Hepatocyte (in vitro differentiated cells): ENCODE measurements at regions not wholly inside any gene's neighbourhood (a gene's known extent, or its start where the extent isn't known, plus 50 kb on each side); places are given as distances from the start of the nearest gene placed in this dataset.

Source experiments
- EZH2 ChIP-seq: fragments of 200-600 bp; sonication (generic); IDR thresholded peaks from 2 replicates; pipeline ENCODE4 v1.6.1; 2016; ENCODE audit warnings: antibody characterized with exemption, mild to moderate bottlenecking, borderline replicate concordance
- TF ChIP-seq, protein P1 (sequence below): fragments of 200-600 bp; sonication (generic); IDR thresholded peaks from 2 replicates; pipeline ENCODE4 v1.5.1; 2016; ENCODE audit warnings: antibody characterized with exemption, mild to moderate bottlenecking; ENCODE audit not compliant: poor library complexity

DNA sequence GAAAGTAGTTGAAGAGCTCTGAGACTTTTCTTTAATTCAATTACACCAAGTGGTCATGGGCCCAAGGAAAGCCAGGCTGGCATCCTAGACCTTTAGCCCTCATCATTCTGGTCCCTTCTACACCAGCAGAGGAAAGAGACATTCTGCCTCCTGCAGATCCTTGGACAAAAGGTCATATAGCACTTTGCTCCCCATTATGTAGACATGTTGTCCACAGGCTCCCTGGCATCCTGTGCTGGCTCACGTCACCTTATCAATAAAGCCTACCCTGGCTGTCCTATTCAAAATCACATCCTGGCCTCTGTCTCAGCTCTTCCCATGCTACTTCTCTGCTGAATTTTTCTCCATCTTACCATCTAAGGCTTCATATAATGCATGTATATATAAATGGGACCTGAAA is 61.6 kb upstream of the MAF start:
- TF ChIP-seq, protein P1, sequence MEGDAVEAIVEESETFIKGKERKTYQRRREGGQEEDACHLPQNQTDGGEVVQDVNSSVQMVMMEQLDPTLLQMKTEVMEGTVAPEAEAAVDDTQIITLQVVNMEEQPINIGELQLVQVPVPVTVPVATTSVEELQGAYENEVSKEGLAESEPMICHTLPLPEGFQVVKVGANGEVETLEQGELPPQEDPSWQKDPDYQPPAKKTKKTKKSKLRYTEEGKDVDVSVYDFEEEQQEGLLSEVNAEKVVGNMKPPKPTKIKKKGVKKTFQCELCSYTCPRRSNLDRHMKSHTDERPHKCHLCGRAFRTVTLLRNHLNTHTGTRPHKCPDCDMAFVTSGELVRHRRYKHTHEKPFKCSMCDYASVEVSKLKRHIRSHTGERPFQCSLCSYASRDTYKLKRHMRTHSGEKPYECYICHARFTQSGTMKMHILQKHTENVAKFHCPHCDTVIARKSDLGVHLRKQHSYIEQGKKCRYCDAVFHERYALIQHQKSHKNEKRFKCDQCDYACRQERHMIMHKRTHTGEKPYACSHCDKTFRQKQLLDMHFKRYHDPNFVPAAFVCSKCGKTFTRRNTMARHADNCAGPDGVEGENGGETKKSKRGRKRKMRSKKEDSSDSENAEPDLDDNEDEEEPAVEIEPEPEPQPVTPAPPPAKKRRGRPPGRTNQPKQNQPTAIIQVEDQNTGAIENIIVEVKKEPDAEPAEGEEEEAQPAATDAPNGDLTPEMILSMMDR = no peak
- no peak for TF ChIP-seq EZH2
